Thyroid gland (tissue), 4 donors: ENCODE measurements at regions not wholly inside any gene's neighbourhood (a gene's known extent, or its start where the extent isn't known, plus 50 kb on each side); places are given as distances from the start of the nearest gene placed in this dataset.

ENCODE experiments used
- DNase-seq, 2 donors: peaks; one replicate each; pipeline ENCODE4 v3.0.0-alpha.2; 2019
- H3K27ac ChIP-seq, 3 donors: fragments of 200-600 bp; sonication (generic); 1 replicate in 2 of 3; 2 replicates in 1 of 3; pipeline ENCODE4 v1.5.1; 2016 to 2019; ENCODE audit warnings: mild to moderate bottlenecking in 1 of 3, moderate library complexity in 1 of 3
- H3K27me3 ChIP-seq: fragments of 200-600 bp; sonication (generic); one replicate; pipeline ENCODE4 v1.5.1; 2019
- H3K36me3 ChIP-seq, 2 donors: fragments of 200-600 bp; sonication (generic); one replicate each; pipeline ENCODE4 v1.5.1; 2016 to 2019
- H3K4me1 ChIP-seq, 2 donors: fragments of 200-600 bp; sonication (generic); one replicate each; pipeline ENCODE4 v1.5.1; 2017 to 2019
- H3K4me3 ChIP-seq, 3 donors: fragments of 200-600 bp; sonication (generic); replicated peaks in 1 of 3; 1 replicate in 2 of 3; 2 replicates in 1 of 3; pipeline ENCODE4 v1.5.1; 2016; ENCODE audit warnings: mild to moderate bottlenecking in 1 of 3
- H3K9me3 ChIP-seq: fragments of 200-600 bp; sonication (generic); one replicate; pipeline ENCODE4 v1.5.1; 2017
- POLR2A ChIP-seq, 2 donors: fragments of 450-650 bp; IDR thresholded peaks; one replicate each; pipeline ENCODE4 v1.6.1; 2017; ENCODE audit warnings: antibody characterized with exemption in 2 of 2, mild to moderate bottlenecking in 2 of 2, moderate library complexity in 1 of 2
- WGBS, 2 donors: methylation state at CpG; one replicate each; pipeline ENCODE4 v1.1.5; 2017; 5-methylcytosine and 5-hydroxymethylcytosine counted together
- intact Hi-C: fragments of 100-400 bp; cut with DNase I; formaldehyde crosslinking; loops from one replicate; pipeline ENCODE4 v1.15.1; 2023
- TF ChIP-seq, protein P1 (sequence below), 6 experiments: fragments of 200-600 bp in 3 of 6; fragments of 450-650 bp in 3 of 6; sonication (generic) in 3 of 6; IDR thresholded peaks; one replicate each; pipeline ENCODE4 v1.5.1; 2016 to 2019; ENCODE audit warnings: antibody characterized with exemption in 6 of 6, mild to moderate bottlenecking in 2 of 6, inconsistent platforms in 1 of 6, moderate library complexity in 1 of 6

- intact Hi-C loops = no loop called here
These were observed 177.2 kb downstream of the KCNA5 start for GRCh38 chr12:5220835-5221234.

DNA sequence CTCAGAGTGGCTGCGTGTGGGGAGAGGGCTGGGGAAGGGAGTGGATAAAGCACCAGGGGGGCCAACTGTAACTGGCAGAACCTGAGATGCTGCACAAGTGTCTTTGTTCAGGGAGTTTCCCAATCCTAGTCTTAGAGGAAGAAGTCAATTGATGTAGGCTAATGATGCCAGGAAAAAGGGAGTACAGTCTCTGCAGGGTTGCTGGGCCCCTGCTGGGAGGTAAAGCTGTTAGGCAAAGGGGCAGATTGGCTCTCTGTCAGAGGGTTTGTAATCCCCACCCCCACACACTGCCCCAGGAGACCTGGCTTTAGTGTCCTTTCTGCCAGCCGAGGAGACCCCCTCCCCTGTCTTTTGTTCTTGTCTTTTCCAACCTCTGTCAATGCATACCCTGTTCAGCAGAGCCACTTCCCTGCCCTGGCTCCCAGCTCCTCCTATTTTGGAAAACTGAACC, 178.4 kb downstream of the KCNA5 start:
- Histone ChIP-seq H3K27me3 (no peaks in the 10 kb centered on the region), H3K4me3 (no peak overlapping the region), H3K4me1 (no peaks in the 10 kb centered on the region), H3K36me3 (no peaks in the 10 kb centered on the region), H3K27ac (no peak overlapping the region), H3K9me3 (no peaks in the 10 kb centered on the region)
- 41 to 43% methylated on average over 2 of the region's 2 CpGs for WGBS, 2 donors
- TF ChIP-seq, protein P1, sequence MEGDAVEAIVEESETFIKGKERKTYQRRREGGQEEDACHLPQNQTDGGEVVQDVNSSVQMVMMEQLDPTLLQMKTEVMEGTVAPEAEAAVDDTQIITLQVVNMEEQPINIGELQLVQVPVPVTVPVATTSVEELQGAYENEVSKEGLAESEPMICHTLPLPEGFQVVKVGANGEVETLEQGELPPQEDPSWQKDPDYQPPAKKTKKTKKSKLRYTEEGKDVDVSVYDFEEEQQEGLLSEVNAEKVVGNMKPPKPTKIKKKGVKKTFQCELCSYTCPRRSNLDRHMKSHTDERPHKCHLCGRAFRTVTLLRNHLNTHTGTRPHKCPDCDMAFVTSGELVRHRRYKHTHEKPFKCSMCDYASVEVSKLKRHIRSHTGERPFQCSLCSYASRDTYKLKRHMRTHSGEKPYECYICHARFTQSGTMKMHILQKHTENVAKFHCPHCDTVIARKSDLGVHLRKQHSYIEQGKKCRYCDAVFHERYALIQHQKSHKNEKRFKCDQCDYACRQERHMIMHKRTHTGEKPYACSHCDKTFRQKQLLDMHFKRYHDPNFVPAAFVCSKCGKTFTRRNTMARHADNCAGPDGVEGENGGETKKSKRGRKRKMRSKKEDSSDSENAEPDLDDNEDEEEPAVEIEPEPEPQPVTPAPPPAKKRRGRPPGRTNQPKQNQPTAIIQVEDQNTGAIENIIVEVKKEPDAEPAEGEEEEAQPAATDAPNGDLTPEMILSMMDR (IDR thresholded peaks at IDR 0.05) = no peak
- TF ChIP-seq POLR2A (IDR thresholded peaks at IDR 0.05) = no peak
- intact Hi-C loops = no loop called here
- no peak for DNase-seq

More at GRCh38 chr12:5220835-5221234, 177.2 kb downstream of the KCNA5 start:
- TF ChIP-seq, protein P1 (IDR thresholded peaks at IDR 0.05) = no peak
- no peak for TF ChIP-seq POLR2A (IDR thresholded peaks at IDR 0.05)
- Histone ChIP-seq H3K4me3 (no peak overlapping the region), H3K27ac (no peak overlapping the region), H3K27me3 (no peaks in the 10 kb centered on the region), H3K9me3 (no peaks in the 10 kb centered on the region), H3K4me1 (no peaks in the 10 kb centered on the region), H3K36me3 (no peaks in the 10 kb centered on the region)
- no peak for DNase-seq
- 75 to 81% methylated on average over 3 of the region's 3 CpGs for WGBS, 2 donors

- no peaks in the 10 kb centered on the region for H3K36me3 ChIP-seq
- H3K9me3 ChIP-seq = no peaks in the 10 kb centered on the region
- WGBS, 2 donors = 95 to 99% methylated on average over 5 of the region's 5 CpGs
- no peak overlapping the region for H3K4me3 ChIP-seq
- TF ChIP-seq, protein P1 (IDR thresholded peaks at IDR 0.05) = no peak
- TF ChIP-seq POLR2A (IDR thresholded peaks at IDR 0.05) = no peak
- intact Hi-C loops = no loop called here
- no peak for DNase-seq
- no peak overlapping the region for H3K27ac ChIP-seq
- H3K4me1 ChIP-seq = no peaks in the 10 kb centered on the region
- H3K27me3 ChIP-seq = no peaks in the 10 kb centered on the region
These were observed 179.1 kb downstream of the KCNA5 start for GRCh38 chr12:5222729-5223128.

DNA sequence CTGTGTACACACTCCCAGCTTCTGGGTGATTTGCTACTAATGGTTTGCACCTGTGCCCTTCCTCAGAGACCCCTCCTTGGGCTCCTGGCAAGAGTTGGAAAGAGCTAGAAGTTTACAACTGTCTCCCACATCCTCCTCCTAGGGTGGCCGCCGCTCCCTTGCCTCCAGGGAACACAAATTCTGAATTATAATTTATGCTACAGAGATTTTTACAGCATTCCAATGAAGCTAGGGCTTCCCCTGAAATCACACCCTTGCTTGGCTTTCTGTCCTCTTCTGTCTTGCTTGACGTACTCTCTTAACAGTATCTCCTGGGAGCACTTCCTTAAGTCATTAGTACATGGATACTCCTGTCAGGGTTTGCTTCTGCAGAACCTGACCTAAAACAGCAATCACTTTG, 180.2 kb downstream of the KCNA5 start:
- DNase-seq = no peak
- H3K27me3 ChIP-seq = no peaks in the 10 kb centered on the region
- intact Hi-C loops = no loop called here
- H3K36me3 ChIP-seq = no peaks in the 10 kb centered on the region
- WGBS, 2 donors = 74 to 77% methylated on average over 3 of the region's 3 CpGs
- H3K4me1 ChIP-seq = no peaks in the 10 kb centered on the region
- no peak overlapping the region for H3K4me3 ChIP-seq
- no peaks in the 10 kb centered on the region for H3K9me3 ChIP-seq
- TF ChIP-seq POLR2A (IDR thresholded peaks at IDR 0.05) = no peak
- TF ChIP-seq, protein P1 (IDR thresholded peaks at IDR 0.05) = no peak
- H3K27ac ChIP-seq = no peak overlapping the region

- no peaks in the 10 kb centered on the region for H3K27me3 ChIP-seq
- H3K27ac ChIP-seq = no peak overlapping the region
- no peak overlapping the region for H3K4me3 ChIP-seq
- H3K4me1 ChIP-seq = no peaks in the 10 kb centered on the region
- intact Hi-C loops = no loop called here
- 91 to 95% methylated on average over 7 of the region's 7 CpGs for WGBS, 2 donors
- no peaks in the 10 kb centered on the region for H3K36me3 ChIP-seq
- no peak for DNase-seq
- TF ChIP-seq POLR2A (IDR thresholded peaks at IDR 0.05) = no peak
- TF ChIP-seq, protein P1 (IDR thresholded peaks at IDR 0.05) = no peak
- H3K9me3 ChIP-seq = no peaks in the 10 kb centered on the region
These were observed 182.9 kb downstream of the KCNA5 start for GRCh38 chr12:5226581-5226980.
